Activated gamma-delta T cell treated with Interleukin-2 at 50 U/mL for 16 hours (primary cell): ENCODE measurements at regions not wholly inside any gene's neighbourhood (a gene's known extent, or its start where the extent isn't known, plus 50 kb on each side); places are given as distances from the start of the nearest gene placed in this dataset.

Source experiments
- DNase-seq: peaks from one replicate; pipeline ENCODE4 v3.0.0-alpha.2; 2020

DNA sequence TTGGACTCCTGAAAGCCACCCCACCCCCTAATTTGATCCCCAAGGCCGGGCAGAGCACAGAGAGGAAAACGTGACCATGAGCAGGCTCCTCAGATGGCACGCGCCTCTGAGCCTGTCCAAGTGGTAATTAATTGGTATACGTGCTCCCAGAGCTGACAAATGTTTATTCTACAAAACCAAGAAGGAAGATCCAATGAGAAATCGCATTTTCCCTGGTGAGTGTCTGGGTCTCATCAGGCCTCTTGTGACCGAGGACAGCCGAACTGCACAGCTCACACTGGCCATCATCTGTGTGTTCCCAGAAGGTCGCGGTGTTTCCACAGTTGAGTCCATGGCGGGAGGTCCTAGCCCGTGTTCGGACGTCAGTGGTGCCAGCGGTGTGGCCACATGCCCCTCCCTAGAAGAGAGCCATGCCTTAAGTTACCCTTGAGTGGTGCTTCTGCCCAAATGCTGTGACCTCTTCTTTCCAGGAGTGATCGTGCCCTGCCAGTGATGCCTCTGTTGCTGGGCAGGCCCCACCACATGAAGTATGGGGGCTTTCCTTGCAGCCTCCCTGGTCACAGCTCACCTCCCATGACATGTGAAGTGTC, 317.5 kb upstream of the RTL1 start:
- no peak for DNase-seq

DNA sequence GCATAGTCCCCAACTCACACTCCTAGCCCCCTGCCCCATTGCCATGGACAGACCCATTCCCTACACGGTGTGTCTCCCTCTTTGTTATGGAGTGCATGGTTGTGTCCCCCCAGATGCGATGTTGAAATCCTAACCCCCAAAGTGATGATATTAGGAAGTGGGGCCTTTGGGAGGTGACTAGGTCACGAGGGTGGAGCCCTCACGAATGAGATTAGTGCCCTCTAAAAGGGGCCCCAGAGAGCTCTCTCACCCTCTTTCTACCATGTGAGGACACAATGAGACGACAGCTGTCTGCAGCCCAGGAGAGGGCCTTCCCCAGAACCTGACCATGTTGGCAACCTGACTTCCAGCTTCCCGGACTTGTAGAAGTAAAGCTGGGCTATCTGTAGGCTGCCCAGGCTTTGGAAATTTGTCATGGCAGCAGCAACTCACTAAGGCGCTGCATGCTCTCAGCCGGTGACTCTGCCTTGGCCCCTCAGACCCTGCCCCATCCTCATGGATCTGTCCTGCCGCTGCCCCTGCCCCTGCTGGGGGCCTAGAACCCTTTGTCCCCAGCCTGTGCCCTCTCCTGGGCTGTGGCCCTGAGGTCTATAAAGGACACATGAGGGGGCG, 318.1 kb upstream of the RTL1 start:
- DNase-seq: no peak

DNA sequence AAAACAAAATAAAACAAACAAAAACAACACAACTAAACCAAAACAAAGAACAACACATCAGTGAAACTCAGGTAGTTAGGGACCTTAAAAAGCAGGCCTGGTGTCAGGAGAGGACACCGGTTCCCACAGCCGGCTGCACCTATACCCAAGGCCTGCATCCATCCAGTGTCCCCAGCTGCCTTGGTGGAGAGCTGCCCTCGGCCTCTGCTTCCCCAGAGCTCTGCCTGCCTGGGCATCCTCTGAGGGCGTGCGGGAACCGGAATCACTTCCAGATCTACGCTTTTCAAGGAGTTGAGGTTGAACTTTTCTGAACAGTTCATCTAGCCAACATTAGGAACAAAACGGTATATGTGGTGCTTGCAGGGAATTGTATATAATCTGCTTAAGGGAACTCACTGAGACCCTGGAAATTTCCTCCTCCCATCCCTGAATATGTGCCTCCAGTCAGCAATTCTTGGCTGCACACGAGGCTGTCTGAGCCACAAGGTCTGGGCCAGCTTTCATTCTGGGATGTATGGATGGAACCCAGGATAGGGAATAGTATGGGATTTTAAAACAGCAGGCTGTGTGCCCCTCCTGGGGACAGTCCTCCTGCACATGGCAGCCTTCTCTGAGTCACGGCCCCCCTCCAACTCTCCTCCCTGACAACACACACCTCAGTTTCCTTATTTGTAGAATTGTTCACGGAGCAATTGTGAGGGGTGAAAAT, 319.0 kb upstream of the RTL1 start:
- no peak for DNase-seq

DNA sequence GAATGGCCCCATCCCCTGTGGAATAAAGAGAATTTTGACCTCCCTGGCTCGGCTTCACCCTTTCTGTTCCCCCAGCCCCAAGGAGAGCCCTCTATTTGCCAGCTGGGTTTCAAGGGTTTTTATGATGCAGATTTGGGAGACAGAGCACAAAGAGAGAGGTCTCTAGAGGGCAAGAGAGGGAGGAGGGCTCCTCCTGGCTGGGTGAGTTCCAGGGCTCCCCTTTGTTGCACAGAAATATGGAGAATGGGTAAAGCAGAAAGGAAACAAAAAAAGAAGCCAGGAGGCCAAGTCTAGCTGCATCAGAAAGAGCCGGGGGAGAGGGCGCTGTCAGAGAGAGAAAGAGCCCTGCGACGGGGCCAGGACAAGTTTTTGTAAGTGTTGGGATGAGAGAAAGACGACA, 319.6 kb upstream of the RTL1 start:
- DNase-seq: no peak

DNA sequence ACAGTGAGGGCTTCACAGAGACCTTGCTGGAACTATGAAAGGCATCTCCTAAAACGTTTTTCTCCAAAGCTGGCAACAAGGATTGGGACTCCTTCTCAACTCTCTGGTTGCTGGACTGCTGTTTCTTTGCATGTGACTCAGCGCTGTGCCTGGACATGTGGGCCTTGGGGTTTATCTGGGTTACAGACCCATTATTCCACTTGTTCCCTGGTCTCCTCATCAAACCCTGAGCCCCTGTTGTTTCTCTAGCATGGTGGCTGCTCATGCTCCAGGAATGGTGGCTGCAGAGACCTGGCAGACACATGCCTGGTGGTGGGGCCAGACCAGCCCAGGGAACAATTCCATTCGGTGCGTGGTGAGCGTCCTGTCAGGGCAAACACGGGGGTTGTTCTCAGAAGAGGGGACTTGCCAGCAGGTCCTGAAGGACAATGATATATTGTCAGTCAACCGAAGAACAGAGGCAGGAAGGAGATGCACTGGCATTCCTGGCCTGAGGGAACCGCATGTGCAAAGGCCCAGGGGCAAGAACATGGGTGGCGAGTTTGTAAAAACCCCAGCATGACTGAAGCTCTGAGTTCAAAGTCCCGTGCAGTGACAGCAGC, 320.1 kb upstream of the RTL1 start:
- no peak for DNase-seq

DNA sequence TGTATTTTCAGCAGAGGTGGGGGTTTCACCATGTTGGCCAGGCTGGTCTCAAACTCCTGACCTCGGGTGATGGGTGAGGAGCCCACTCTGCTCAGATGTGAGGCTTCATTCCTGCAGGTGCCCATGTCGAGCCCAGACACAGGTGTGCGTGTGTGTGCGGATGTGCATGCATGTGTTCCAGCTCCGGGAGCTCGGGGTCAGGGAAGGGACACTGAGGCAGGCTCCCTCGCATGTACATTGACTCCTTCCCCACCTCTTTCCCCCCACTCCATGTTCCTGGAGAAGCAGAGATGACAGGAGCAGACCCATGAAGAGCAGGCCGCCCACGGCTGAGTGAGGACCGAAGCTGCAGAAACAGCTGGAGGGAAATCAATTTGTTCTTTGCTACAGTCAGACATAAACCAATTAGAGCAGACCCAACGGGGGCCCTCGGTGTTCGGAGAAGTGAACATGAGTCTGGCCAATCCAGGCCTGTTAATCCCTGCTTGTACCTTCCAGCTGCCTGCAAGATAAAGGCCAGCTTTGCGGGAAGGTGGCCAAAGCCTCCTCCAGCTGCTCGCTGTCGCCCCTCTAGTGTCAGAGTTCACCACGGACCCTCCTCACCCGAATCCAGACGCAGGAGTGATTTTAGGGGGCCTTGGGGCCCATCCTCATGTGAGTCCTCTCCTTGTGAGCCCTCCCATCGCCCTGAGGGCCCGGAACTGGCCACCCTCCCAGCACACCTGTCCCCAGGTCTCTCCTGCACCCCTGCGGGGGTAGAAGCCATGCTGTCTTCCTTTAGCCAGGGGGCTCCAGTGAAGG, 321.0 kb upstream of the RTL1 start:
- no peak for DNase-seq

DNA sequence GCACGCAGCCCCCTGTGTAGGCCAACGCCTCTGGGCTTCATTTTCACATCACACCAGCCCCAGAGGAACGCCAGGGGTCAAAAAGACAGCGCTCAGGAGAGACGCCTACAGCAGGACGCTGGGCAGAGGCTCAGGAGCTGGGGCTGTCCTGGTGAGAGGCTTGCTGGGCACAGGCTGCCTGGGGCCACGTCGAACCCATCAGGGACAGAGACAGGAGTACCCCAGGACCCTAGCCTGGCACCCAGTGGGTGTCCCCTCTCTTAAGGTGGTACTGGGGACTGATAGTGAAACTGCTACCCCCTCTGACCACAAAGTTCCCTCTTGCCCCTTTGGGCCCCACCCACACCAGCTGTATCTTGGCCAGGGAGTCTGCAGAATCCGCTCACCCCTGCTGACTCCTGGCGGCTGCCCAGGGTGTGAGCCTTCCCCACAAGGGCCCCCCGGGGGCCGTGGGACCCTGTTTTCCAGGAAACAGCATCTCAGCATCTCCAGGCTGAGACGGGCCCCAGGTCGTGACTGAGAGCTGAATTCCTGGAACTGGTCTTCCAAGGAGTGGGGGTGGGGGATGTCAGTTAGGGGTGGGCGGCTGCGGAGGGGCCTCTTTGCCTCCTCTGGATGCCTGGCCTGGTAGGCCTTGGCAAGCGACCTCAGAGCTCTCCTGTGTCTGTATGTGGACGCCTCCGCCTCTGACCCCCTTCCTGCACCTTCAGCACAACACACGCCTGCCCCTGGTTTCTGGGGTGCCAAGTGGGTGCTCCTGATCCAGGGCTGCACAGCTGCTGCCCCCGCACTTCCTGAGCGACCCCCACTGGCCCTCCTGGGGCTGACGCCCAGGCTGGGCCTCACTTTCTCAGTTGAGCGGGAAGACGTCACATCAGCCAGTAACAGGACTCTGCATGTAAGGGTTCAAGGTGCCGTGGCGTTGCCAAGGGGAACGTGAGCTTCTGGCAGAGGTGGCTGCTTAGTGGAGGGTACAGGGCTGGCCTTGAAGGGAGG, 321.9 kb upstream of the RTL1 start:
- no peak for DNase-seq

DNA sequence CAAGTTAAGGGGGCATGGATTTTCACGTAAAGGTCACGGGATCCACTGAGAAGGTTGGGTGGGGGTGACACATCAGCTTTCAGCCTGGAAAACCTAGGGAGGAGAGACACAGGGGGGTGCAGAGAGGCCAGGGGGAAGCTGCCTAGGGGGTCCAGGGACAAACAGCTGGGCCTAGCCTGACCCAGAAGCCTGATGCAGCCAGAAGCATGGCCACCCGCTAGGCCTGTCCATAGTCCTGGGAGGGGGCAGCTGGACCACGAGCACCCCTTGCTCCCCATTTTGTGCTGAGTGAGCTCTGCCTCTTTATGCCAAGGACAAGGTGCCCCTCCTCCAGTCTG, 322.7 kb upstream of the RTL1 start:
- no peak for DNase-seq

DNA sequence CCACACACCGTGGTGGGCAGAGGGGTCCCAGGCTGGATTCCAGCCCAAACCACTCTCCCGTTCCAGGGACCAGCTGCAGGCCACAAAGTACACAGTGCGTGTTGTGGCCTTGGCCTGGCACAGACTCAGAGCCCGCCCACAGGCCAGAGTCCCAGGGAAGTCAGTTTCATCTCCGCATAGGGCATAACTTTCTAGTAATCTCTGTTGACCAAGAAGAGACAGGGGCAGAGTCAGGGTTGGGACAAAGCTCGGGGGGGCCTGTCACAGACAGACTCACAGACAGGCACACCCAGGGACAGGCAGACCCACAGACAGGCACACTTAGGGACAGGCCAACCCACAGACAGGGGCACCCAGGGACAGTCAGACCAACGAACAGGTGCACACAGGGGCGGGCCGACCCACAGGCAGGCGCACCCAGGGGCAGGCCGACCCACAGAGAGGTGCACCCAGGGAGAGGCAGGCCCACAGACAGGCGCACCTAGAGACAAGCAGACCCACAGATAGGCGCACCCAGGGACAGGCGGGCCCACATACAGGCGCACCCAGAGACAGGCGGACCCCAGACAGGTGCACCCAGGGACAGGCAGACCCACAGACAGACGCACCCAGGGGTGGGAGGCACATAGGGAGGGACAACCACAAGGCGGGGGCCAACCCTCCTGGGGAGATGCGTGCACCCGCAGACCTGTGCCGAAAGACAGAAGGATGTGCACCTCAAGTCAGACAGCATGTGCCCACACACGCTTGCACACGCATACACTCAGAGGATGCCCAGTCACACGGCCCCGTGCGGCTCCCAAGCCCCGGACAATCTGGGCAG, 323.3 kb upstream of the RTL1 start:
- DNase-seq: no peak

DNA sequence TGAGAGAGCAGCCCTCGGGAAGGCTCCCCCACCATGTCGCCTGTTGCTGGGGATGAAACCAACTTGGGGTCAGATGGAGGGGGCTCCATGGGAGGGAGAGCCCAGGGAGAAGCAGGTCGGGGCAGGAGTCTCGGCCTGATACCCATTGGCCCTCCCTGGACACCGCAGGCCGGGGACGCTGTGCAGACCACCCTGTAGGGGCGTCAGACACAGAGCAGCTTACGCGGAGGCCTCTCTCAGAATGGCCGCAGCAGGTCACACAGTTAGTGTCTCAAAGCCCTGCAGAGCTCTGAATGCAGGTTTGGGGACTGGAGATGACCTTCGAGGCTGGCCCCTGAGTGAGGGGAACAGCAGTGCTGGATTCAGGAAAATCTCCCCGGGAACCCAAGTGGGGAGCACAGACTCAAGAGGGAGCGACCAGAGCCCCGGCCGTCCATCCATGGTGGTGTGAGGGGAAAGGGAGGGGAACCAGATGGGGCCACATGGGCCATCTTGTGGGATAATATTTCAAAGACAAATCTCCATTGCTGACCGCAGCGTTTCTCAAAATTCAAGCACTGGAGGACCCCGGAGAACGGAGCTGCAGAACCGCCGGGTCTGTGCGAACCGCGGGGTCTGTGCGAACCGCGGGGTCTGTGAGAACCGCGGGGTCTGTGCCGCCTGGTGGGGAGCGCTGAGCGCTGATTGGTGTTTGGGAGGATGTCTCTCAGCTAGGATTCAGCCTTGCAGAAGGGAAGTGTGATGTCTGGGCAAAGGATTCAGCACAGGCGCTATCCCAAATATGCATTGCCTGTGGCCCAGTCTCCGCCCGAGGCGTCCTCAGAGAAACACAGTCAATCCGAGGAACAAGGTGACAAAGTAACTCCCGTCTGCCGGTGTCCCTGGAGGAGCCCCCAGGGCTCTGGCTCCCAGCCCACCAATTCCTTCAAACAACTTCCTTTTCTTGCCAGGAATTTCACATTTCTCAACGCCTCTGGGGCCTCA, 324.4 kb upstream of the RTL1 start:
- DNase-seq: no peak

DNA sequence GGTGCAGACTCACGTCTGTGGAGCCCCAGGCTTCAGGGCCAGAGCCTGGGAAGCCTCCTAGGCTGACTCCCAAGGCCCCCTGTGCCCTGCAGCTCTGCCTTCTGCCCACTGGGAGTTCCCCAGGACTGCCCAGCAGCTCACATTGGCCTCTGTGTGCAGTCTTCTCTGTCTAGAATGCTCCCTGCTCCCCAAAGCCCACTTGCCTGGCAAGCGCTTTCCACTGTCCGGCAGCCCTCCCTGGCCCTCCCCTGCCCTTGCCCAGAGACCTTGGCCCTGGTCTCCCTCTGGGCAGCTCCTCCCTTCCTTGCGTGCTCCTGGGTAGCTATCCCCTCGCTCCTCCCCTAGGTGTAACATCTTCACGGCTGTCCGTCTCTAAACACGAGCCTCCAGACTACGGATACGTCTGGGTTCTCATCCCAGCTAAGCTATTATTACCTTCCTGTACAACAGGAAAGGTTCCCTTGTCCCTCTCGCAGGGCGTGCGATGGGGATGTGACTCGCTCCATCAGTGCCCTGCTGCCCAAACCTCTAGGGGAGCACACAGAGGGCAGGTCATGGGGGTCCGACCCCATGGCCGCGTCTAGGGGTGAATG, 325.5 kb upstream of the RTL1 start:
- no peak for DNase-seq

DNA sequence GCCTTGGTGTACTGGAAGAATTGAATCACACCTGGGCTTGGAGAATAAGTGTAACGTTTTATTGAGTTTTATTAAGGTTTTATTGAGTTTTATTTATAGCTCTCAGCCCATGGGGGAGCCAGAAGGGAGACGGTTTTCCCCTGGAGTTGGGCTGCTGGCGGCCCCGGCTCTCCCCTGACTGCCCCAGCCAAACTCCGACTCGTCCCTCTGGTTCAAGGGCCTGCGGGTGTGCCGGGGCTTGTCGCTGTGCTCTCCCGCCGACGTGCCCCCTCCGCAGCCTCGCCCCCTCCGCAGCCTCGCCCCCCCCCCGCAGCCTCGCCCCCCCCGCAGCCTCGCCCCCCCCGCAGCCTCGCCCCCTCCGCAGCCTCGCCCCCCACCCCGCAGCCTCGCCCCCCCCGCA, 326.1 kb upstream of the RTL1 start:
- DNase-seq: no peak

DNA sequence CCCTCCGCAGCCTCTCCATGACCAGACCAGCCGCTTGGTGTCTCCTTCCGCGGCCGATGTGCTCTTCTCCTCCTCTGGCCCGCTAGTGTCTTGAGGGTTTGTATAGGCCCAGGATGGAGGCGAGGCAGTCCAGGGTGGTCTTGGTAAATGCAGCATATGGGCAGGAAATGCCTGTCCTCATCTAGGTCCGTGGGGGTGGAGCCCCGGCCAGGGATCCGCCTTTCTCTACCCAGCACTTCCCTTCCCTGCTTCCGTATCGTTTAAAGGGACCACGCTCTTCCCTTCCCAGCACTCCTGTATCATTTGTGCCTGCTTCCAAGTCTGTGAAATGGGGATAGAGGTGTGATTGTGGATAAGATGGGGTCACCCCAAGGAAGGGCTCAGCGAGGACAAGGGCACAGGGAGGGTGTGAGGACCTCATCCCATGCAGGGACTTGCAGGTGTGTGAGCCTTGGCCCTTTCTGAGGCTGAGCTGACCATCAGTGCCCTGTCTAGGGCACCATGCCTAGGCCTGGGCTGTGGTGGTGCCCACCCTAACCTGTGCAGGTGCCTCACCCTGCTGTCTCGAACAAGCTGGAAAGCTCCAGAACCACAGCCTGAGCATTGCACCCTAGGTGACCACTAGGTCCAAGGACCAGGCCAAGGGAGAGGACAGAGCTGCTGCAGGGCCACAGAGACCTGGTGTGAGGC, 326.8 kb upstream of the RTL1 start:
- DNase-seq: no peak

DNA sequence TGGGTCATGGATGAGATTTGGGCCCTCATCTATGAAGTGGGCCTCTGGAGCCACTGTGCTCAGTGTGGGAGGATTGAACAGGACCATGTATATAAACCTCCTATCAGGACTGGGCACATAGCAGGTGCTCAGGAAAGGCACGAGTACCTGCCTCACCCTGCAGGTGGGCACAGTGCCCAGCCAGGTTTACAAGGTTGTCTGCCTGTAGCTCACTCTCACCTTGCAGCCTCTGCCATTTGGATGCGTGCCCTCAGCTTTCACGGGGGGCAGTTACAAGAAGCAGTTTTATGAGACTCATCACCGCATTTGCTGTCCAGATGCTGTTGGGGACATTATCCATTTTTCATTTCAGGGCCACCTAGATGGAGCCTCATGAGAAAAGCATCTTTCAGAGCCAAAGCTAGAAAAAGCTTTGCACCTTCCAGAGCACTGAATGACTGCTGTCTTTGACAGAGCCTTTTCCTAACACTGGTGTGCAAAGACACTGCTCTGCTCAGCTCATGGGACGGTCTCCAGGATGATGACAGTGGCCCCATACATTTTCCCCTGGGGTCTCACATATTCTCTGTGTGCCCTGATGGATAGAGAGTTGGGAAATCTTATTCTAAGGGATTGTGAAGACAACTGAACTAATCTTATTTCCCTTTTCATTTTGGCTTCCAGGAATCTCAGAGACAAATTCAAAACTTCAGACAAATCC, 327.5 kb upstream of the RTL1 start:
- no peak for DNase-seq

DNA sequence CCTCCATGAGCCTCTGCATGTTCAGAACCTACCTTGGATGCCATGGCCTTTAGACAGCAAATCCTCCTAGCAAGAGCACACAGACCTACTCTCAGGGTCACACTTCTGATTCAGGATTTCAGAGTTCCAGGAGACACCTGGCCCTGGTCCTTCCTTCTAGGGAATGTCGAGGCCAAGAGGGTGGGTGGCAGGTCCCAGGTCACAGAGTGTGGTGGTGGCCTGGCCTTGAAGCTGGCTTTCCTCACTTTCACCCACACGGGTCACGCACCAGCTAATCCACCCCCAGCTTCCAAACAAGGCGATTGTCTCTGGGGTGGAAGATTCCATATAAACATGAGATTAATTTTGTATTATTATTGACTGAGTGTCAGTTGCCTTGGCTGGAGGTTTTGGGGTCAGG, 328.3 kb upstream of the RTL1 start:
- no peak for DNase-seq

DNA sequence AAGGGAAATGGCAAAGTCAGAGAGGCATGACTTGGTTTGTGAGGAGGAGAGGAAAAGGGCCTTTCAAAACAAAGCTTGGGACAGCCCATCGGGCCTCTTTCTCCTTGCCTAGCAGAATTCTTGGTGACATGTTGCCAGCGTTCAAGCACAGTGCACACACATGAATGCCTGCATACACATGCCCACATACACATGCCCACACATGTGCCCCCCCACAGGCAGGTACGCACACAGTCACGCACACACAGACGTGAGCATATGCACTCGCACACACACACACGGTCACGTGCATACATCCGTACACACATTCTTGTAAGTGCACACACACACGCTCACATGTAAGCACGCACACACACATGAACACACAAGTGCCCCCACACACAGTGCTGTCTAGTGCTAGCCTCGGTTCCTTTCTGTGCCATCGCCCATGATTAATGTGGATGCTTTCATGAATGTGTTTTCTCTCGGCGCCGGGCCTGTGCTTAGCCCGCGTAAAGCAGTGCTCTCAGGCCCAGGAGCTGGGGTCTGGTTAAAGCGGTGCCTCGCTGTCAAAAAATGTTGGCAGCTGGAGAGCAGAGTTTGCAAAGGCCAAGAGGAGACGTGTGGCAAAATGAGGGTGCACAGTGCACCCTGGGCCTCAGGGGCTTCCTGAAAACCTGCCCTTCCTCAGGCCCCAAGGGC, 328.8 kb upstream of the DIO3 start:
- DNase-seq: no peak

DNA sequence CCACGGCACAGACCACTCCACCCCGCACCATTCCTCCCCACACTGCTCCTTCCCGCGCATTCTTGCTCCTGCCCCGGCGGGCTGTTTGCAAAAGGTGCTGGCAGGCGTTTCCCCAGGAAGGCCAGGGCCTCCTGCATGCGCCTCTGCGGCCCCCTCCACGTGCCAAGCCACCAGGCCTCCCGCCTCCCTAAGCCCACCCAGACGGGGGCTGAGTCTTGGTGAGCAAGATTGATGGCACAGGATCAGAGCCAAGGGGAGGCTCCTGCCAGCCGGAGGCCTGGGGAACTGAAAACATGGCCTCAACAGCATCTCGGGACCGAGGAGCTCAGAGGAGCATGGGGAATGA, 328.3 kb upstream of the DIO3 start:
- no peak for DNase-seq

DNA sequence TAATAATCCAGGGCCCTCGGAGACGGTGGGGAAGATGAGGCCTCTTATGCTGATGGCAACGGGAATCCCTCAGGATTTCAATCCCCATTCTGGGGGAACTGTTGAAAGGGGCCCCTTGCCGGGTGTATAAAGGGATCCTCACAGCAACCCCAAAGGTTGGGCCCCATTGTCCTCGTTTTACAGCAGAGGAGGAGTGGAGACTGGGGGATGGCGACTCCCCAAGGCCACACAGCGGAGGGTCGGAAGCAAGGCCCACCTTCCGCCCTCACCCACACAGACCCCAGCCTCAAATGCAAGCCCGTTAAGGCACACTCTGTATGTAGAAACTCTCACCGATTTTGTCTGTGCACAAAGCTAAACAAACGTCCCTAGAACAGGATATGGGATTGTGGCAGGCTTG, 327.9 kb upstream of the DIO3 start:
- DNase-seq: no peak
